C4-2B (cell line): ENCODE measurements at regions not wholly inside any gene's neighbourhood (a gene's known extent, or its start where the extent isn't known, plus 50 kb on each side); places are given as distances from the start of the nearest gene placed in this dataset.

Source experiments
- ZFX ChIP-seq: fragments of 450-650 bp; IDR thresholded peaks from 2 replicates; pipeline ENCODE4 v1.6.1; 2017
- TF ChIP-seq, protein P1 (sequence below): fragments of 450-650 bp; conservative IDR thresholded peaks from 2 replicates; pipeline ENCODE4 v1.5.1; 2017; ENCODE audit warnings: mild to moderate bottlenecking

DNA sequence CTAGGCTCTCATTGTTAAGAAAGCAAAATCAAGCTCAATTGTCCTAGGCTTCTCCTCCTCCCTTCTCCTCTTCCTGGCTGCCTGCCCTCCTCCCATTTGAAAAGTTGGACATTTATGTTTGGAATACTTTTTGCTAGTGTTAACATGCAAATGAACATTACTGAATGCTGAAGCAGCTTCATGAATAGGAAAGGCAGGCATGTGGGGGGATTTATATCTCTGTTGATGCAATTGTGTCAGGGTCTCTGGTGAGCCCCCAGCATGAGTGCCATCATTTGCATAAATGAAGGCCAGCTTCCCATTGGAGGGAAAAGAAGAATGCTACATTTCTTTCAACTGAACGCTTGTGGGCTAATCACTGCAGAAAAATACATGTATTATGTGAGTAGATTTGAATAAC lies 160.1 kb upstream of the NDST3 start:
- TF ChIP-seq, protein P1, sequence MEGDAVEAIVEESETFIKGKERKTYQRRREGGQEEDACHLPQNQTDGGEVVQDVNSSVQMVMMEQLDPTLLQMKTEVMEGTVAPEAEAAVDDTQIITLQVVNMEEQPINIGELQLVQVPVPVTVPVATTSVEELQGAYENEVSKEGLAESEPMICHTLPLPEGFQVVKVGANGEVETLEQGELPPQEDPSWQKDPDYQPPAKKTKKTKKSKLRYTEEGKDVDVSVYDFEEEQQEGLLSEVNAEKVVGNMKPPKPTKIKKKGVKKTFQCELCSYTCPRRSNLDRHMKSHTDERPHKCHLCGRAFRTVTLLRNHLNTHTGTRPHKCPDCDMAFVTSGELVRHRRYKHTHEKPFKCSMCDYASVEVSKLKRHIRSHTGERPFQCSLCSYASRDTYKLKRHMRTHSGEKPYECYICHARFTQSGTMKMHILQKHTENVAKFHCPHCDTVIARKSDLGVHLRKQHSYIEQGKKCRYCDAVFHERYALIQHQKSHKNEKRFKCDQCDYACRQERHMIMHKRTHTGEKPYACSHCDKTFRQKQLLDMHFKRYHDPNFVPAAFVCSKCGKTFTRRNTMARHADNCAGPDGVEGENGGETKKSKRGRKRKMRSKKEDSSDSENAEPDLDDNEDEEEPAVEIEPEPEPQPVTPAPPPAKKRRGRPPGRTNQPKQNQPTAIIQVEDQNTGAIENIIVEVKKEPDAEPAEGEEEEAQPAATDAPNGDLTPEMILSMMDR, result no peak
- no peak for TF ChIP-seq ZFX
